OCI-LY7 (cell line): ENCODE measurements at regions not wholly inside any gene's neighbourhood (a gene's known extent, or its start where the extent isn't known, plus 50 kb on each side); places are given as distances from the start of the nearest gene placed in this dataset.
"Not testable (repeated sequence)": the region's sequence is repeated elsewhere in the genome, so short reads cannot be mapped to it uniquely, and the experiment has no call there.

Experiments used
- BruUV-seq: library from RNA; stranded (reverse); fragments of 400-500 nt; replicated peaks from 2 replicates; lab custom pipeline; 2021; lab: Mats Ljungman, UMichigan
- CTCF ChIA-PET: fragments of 300-600 bp; sonication (Branson Sonifier 250); formaldehyde crosslinking; loops from one replicate; lab custom pipeline; 2022; ENCODE audit warnings: antibody characterized with exemption; ENCODE audit not compliant: unreplicated experiment; lab: Charles Lee
- POLR2A ChIA-PET: fragments of 300-600 bp; sonication (Branson Sonifier 250); formaldehyde crosslinking; loops from one replicate; lab custom pipeline; 2022; ENCODE audit warnings: antibody characterized with exemption; lab: Charles Lee
- DNase-seq: peaks from one replicate; pipeline ENCODE4 v3.0.0-alpha.2; 2015; ENCODE audit warnings: low spot score
- H2AFZ ChIP-seq: fragments of 200-600 bp; sonication (generic), shearing (Covaris generic); 2 replicates; pipeline ENCODE4 v1.6.1; 2014; ENCODE audit warnings: mild to moderate bottlenecking, antibody characterized with exemption, low read length, moderate library complexity
- H3K27ac ChIP-seq: fragments of 200-600 bp; sonication (generic); 2 replicates; pipeline ENCODE4 v1.5.1; 2014; ENCODE audit warnings: mixed run types, low read depth, mild to moderate bottlenecking, moderate library complexity, low read length, inconsistent platforms; ENCODE audit not compliant: poor library complexity, severe bottlenecking
- H3K36me3 ChIP-seq: fragments of 200-600 bp; sonication (generic); 2 replicates; pipeline ENCODE4 v1.6.1; 2014; ENCODE audit warnings: mild to moderate bottlenecking, antibody characterized with exemption, low read length, moderate library complexity, mixed read lengths; ENCODE audit not compliant: insufficient read depth
- H3K4me1 ChIP-seq: fragments of 200-600 bp; sonication (generic); 2 replicates; pipeline ENCODE4 v1.5.1; 2014; ENCODE audit warnings: mild to moderate bottlenecking, low read length; ENCODE audit not compliant: insufficient read depth, poor library complexity, severe bottlenecking
- H3K4me2 ChIP-seq: fragments of 200-600 bp; sonication (generic); 2 replicates; pipeline ENCODE4 v1.6.1; 2014; ENCODE audit warnings: mild to moderate bottlenecking, low read length
- H3K4me3 ChIP-seq: fragments of 200-600 bp; sonication (generic); 2 replicates; pipeline ENCODE4 v1.5.1; 2014; ENCODE audit warnings: mild to moderate bottlenecking, low read depth, low read length; ENCODE audit not compliant: poor library complexity, severe bottlenecking
- H3K79me2 ChIP-seq: fragments of 200-600 bp; sonication (generic); 2 replicates; pipeline ENCODE4 v1.6.1; 2016; ENCODE audit warnings: low read depth, mild to moderate bottlenecking, low read length, moderate library complexity, mixed read lengths; ENCODE audit not compliant: insufficient read depth
- H3K9me2 ChIP-seq: fragments of 200-600 bp; sonication (generic); 2 replicates; pipeline ENCODE4 v1.6.1; 2016; ENCODE audit warnings: mild to moderate bottlenecking, low read length, mixed read lengths; ENCODE audit not compliant: insufficient read depth
- H3K9me3 ChIP-seq: fragments of 200-600 bp; sonication (generic); 2 replicates; pipeline ENCODE4 v1.6.1; 2014; ENCODE audit warnings: mild to moderate bottlenecking, mixed run types, low read length, mixed read lengths
- H4K20me1 ChIP-seq: fragments of 200-600 bp; sonication (generic); 2 replicates; pipeline ENCODE4 v1.6.1; 2014; ENCODE audit warnings: mild to moderate bottlenecking, antibody characterized with exemption, low read length, moderate library complexity, mixed read lengths; ENCODE audit not compliant: insufficient read depth
- intact Hi-C: fragments of 100-400 bp; cut with micrococcal nuclease; formaldehyde crosslinking; loops from one replicate; pipeline ENCODE4 v1.10.0; 2022; ENCODE audit not compliant: unreplicated experiment

DNA sequence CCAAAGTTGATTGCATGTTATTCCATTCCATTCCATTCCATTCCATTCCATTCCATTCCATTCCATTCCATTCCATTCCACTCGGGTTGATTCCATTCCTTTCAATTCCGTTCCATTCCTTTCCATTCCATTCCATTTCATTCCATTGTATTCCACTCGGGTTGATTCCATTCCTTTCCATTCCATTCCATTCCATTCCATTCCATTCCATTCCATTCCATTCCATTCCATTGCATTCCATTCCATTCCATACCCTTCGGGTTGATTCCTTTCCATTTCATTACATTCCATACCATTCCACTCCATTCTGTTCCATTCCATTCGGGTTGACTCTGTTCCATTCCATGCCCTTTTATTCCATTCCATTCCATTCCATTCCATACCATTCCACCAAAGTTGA lies 140.8 kb downstream of the CWH43 start:
- H2AFZ ChIP-seq, CTCF ChIA-PET, H3K4me2 ChIP-seq, H4K20me1 ChIP-seq, H3K79me2 ChIP-seq, intact Hi-C loops, H3K36me3 ChIP-seq, DNase-seq, BruUV-seq, H3K4me1 ChIP-seq, H3K4me3 ChIP-seq, H3K9me3 ChIP-seq, H3K27ac ChIP-seq, POLR2A ChIA-PET, H3K9me2 ChIP-seq: not testable (repeated sequence)

DNA sequence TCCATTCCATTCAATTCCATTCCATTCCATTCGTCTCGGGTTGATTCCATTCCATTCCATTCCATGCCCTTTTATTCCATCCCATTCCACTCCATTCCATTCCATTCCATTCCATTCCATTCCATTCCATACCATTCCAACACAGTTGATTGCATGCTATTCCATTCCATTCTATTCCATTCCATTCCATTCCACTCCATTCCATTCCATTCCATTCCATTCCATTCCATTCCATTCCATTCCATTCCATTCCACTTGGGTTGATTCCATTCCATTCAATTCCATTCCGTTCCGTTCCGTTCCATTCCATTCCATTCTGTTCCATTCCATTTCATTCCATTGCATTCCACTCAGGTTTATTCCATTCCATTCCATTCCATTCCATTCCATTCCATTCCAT lies 143.3 kb downstream of the CWH43 start:
- H2AFZ ChIP-seq, H3K36me3 ChIP-seq, H3K79me2 ChIP-seq, DNase-seq, CTCF ChIA-PET, H3K9me3 ChIP-seq, H4K20me1 ChIP-seq, BruUV-seq, H3K4me1 ChIP-seq, H3K9me2 ChIP-seq, H3K4me3 ChIP-seq, H3K4me2 ChIP-seq, H3K27ac ChIP-seq, intact Hi-C loops, POLR2A ChIA-PET: not testable (repeated sequence)

DNA sequence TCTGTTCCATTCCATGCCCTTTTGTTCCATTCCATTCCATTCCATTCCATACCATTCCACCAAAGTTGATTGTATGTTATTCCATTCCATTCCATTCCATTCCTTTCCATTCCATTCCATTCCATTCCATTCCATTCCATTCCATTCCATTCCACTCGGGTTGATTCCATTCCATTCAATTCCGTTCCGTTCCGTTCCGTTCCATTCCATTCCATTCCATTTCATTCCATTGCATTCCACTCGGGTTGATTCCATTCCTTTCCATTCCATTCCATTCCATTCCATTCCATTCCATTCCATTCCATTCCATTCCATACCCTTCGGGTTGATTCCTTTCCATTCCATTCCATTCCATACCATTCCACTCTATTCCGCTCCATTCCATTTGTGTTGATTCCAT lies 143.8 kb downstream of the CWH43 start:
- CTCF ChIA-PET, POLR2A ChIA-PET, H3K4me2 ChIP-seq: not testable (repeated sequence)

DNA sequence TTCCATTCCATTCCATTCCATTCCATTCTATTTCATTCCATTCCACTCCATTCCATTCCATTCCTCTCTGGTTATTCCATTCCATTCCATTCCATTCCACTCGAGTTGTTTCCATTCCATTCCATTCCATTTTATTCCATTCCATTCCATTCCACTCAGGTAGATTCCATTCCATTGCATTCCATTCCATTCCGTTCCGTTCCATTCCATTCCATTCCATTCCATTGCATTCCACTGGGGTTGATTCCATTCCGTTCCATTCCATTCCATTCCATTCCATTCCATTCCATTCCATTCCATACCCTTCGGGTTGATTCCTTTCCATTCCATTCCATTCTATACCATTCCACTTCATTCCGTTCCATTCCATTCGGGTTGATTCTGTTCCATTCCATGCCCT lies 144.6 kb downstream of the CWH43 start:
- BruUV-seq, H3K27ac ChIP-seq, H3K4me3 ChIP-seq, H3K9me2 ChIP-seq, H3K79me2 ChIP-seq, H4K20me1 ChIP-seq, DNase-seq, H2AFZ ChIP-seq, H3K4me1 ChIP-seq, H3K9me3 ChIP-seq, H3K36me3 ChIP-seq, H3K4me2 ChIP-seq, POLR2A ChIA-PET, CTCF ChIA-PET, intact Hi-C loops: not testable (repeated sequence)

More for the DNA sequence above, 143.8 kb downstream of the CWH43 start:
- DNase-seq, H3K4me1 ChIP-seq, H3K36me3 ChIP-seq, H3K9me3 ChIP-seq, H4K20me1 ChIP-seq, H3K79me2 ChIP-seq, H3K27ac ChIP-seq, BruUV-seq, H3K4me3 ChIP-seq, intact Hi-C loops, H2AFZ ChIP-seq, H3K9me2 ChIP-seq: not testable (repeated sequence)

DNA sequence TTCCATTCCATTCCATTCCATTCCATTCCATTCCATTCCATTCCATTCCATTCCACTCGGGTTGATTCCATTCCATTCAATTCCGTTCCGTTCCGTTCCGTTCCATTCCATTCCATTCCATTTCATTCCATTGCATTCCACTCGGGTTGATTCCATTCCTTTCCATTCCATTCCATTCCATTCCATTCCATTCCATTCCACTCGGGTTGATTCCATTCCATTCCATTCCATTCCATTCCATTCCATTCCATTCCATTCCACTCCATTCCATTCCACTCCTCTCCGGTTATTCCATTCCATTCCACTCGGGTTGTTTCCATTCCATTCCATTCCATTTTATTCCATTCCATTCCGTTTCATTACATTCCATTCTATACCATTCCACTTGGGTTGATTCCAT lies 151.0 kb downstream of the CWH43 start:
- H3K4me3 ChIP-seq, intact Hi-C loops, CTCF ChIA-PET, H3K4me2 ChIP-seq, H3K4me1 ChIP-seq, DNase-seq, H4K20me1 ChIP-seq, POLR2A ChIA-PET, H3K27ac ChIP-seq, H3K36me3 ChIP-seq, H2AFZ ChIP-seq, H3K9me3 ChIP-seq, H3K9me2 ChIP-seq, BruUV-seq, H3K79me2 ChIP-seq: not testable (repeated sequence)

DNA sequence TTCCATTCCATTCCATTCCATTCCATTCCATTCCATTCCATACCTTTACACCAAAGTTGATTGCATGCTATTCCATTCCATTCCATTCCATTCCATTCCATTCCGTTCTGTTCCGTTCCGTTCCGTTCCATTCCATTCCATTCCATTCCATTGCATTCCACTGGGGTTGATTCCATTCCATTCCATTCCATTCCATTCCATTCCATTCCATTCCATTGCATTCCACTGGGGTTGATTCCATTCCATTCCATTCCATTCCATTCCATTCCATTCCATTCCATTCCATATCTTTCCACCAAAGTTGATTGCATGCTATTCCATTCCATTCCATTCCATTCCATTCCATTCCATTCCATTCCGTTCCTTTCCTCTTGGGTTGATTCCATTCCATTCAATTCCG lies 151.9 kb downstream of the CWH43 start:
- H3K79me2 ChIP-seq, H3K4me2 ChIP-seq, H3K9me2 ChIP-seq, H4K20me1 ChIP-seq, DNase-seq, H3K27ac ChIP-seq, H2AFZ ChIP-seq, BruUV-seq, H3K4me1 ChIP-seq, H3K4me3 ChIP-seq, intact Hi-C loops, CTCF ChIA-PET, H3K9me3 ChIP-seq, POLR2A ChIA-PET, H3K36me3 ChIP-seq: not testable (repeated sequence)

DNA sequence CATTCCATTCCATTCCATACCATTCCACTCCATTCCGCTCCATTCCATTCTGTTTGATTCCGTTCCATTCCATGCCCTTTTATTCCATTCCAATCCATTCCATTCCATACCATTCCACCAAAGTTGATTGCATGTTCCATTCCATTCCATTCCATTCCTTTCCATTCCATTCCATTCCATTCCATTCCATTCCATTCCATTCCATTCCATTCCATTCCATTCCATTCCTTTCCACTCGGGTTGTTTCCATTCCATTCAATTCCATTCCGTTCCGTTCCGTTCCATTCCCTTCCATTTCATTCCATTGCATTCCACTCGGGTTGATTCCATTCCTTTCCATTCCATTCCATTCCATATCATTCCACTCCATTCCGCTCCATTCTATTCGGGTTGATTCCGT lies 152.7 kb downstream of the CWH43 start:
- H3K4me3 ChIP-seq, H3K36me3 ChIP-seq, H3K4me2 ChIP-seq, H3K9me2 ChIP-seq, DNase-seq, H2AFZ ChIP-seq, intact Hi-C loops, H3K27ac ChIP-seq, BruUV-seq, CTCF ChIA-PET, POLR2A ChIA-PET, H3K4me1 ChIP-seq, H3K9me3 ChIP-seq, H4K20me1 ChIP-seq, H3K79me2 ChIP-seq: not testable (repeated sequence)
